ENCODE measurements at regions not wholly inside any gene's neighbourhood (a gene's known extent, or its start where the extent isn't known, plus 50 kb on each side); places are given as distances from the start of the nearest gene placed in this dataset.

- TF ChIP-seq USF2 (IDR thresholded peaks at IDR 0.05; ENCODE audit: borderline replicate concordance, low read depth, low read length) (no peak), JUND (IDR thresholded peaks at IDR 0.05) (peak; percentile 55), FOXJ3 (CRISPR knock-in tag; IDR thresholded peaks at IDR 0.05) (no peak), GATA2 (CRISPR knock-in tag; IDR thresholded peaks at IDR 0.05) (no peak), USF1 (IDR thresholded peaks at IDR 0.05; ENCODE audit: borderline replicate concordance, low read depth) (no peak), FOXM1 (IDR thresholded peaks at IDR 0.05; ENCODE audit: low read depth) (peak; percentile 83), EP300 (IDR thresholded peaks at IDR 0.05; ENCODE audit: borderline replicate concordance in 1 of 2, low read depth in 1 of 2, low read length in 1 of 2) (peak in 1 of 2 experiments; percentile 94; a peak in 3 of 4 replicates), CTCF (IDR thresholded peaks at IDR 0.05) (no peak), SMC3 (IDR thresholded peaks at IDR 0.05; ENCODE audit: low read depth, low read length) (no peak), CHD2 (IDR thresholded peaks at IDR 0.05; ENCODE audit: low read length, partially characterized antibody) (no peak), NRF1 (IDR thresholded peaks at IDR 0.05; ENCODE audit: low read depth, low read length) (no peak), RFX5 (IDR thresholded peaks at IDR 0.05; ENCODE audit: low read length) (no peak), TEAD4 (IDR thresholded peaks at IDR 0.05; ENCODE audit: borderline replicate concordance, insufficient read depth) (peak; percentile 80), RXRA (IDR thresholded peaks at IDR 0.05; ENCODE audit: borderline replicate concordance, low read depth) (peak; percentile 7; the same call in 1 of the 2 replicates), MAX (IDR thresholded peaks at IDR 0.05; ENCODE audit: low read depth) (peak; percentile 65), ELF1 (IDR thresholded peaks at IDR 0.05) (no peak), GABPA (IDR thresholded peaks at IDR 0.05; ENCODE audit: low read depth) (no peak), TAF1 (IDR thresholded peaks at IDR 0.05; ENCODE audit: borderline replicate concordance, low read depth, low read length) (peak; percentile 11; the same call in 1 of the 2 replicates), SIN3A (IDR thresholded peaks at IDR 0.05; ENCODE audit: borderline replicate concordance, low read depth, low read length) (no peak), TCF12 (IDR thresholded peaks at IDR 0.05) (peak; percentile 78), REST (IDR thresholded peaks at IDR 0.05; ENCODE audit: low read depth, low read length) (no peak)
- TF ChIP-seq, protein P1, sequence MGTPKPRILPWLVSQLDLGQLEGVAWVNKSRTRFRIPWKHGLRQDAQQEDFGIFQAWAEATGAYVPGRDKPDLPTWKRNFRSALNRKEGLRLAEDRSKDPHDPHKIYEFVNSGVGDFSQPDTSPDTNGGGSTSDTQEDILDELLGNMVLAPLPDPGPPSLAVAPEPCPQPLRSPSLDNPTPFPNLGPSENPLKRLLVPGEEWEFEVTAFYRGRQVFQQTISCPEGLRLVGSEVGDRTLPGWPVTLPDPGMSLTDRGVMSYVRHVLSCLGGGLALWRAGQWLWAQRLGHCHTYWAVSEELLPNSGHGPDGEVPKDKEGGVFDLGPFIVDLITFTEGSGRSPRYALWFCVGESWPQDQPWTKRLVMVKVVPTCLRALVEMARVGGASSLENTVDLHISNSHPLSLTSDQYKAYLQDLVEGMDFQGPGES (IDR thresholded peaks at IDR 0.05; ENCODE audit: low read depth, low read length): no peak
These were observed 586.7 kb upstream of the TUSC1 start (continued) for GRCh38 chr9:26264709-26265601.

Data from SK-N-SH (cell line).